ENCODE measurements at regions not wholly inside any gene's neighbourhood (a gene's known extent, or its start where the extent isn't known, plus 50 kb on each side); places are given as distances from the start of the nearest gene placed in this dataset.

DNA sequence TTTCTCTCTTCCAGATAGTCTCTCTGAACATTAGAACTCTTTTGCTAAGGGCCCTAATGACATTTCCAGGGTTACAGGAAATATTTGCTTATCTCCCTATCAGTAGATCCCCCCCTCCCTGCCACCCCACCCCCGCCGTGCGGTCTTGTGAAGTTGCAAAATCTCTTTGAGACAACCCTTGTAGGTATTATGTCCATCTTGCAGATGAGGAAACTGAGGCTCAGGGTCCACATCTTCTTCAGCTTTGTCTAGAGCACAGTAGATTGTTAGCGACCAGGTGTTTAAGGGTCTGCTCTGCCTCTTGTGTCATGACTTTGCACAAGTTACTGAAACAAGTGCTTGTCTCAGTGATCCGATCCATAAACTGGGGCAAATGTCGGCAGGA, 65.8 kb upstream of the GATA6 start:
- H3K56ac ChIP-seq (ENCODE audit: extremely low read depth, insufficient read depth, low read length): no peak overlapping the region
- no peak overlapping the region for H4K91ac ChIP-seq (ENCODE audit: insufficient read depth, low read depth, low read length)
- intact Hi-C loops (cut with micrococcal nuclease): no loop called here
- H3K9me3 ChIP-seq (ENCODE audit: control insufficient read depth, insufficient read depth, low read length): no peaks in the 10 kb centered on the region
- no peak overlapping the region for H2AFZ ChIP-seq (replicated peaks; ENCODE audit: low read length, poor library complexity)
- DNase-seq (no peak), ATAC-seq (ENCODE audit: low read depth) (no peak)
- TF ChIP-seq RAD21 (IDR thresholded peaks at IDR 0.05; ENCODE audit: low read length) (no peak), BHLHE40 (IDR thresholded peaks at IDR 0.05; ENCODE audit: low read depth, low read length) (no peak), FOS (IDR thresholded peaks at IDR 0.05; ENCODE audit: low read depth, low read length) (no peak), CHD1 (IDR thresholded peaks at IDR 0.05; ENCODE audit: low read depth, low read length) (no peak), RFX5 (IDR thresholded peaks at IDR 0.05; ENCODE audit: low read depth, low read length) (no peak), MXI1 (IDR thresholded peaks at IDR 0.05; ENCODE audit: borderline replicate concordance, low read depth, low read length) (no peak), CEBPB (IDR thresholded peaks at IDR 0.05; ENCODE audit: low read depth, low read length) (no peak), SMC3 (IDR thresholded peaks at IDR 0.05; ENCODE audit: low read depth, low read length) (no peak), RCOR1 (IDR thresholded peaks at IDR 0.05; ENCODE audit: insufficient replicate concordance, low read length) (no peak), NFE2L2 (IDR thresholded peaks at IDR 0.05; ENCODE audit: low read depth, low read length) (no peak), MAZ (IDR thresholded peaks at IDR 0.05; ENCODE audit: borderline replicate concordance, low read depth, low read length) (no peak), POLR2A (IDR thresholded peaks at IDR 0.05; ENCODE audit: low read depth, low read length) (no peak), MAFK (IDR thresholded peaks at IDR 0.05; ENCODE audit: low read depth, low read length) (no peak)
- TF ChIP-seq, protein P1, sequence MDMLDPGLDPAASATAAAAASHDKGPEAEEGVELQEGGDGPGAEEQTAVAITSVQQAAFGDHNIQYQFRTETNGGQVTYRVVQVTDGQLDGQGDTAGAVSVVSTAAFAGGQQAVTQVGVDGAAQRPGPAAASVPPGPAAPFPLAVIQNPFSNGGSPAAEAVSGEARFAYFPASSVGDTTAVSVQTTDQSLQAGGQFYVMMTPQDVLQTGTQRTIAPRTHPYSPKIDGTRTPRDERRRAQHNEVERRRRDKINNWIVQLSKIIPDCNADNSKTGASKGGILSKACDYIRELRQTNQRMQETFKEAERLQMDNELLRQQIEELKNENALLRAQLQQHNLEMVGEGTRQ (IDR thresholded peaks at IDR 0.05; ENCODE audit: low read depth, low read length): no peak
- TF ChIP-seq, protein P2, sequence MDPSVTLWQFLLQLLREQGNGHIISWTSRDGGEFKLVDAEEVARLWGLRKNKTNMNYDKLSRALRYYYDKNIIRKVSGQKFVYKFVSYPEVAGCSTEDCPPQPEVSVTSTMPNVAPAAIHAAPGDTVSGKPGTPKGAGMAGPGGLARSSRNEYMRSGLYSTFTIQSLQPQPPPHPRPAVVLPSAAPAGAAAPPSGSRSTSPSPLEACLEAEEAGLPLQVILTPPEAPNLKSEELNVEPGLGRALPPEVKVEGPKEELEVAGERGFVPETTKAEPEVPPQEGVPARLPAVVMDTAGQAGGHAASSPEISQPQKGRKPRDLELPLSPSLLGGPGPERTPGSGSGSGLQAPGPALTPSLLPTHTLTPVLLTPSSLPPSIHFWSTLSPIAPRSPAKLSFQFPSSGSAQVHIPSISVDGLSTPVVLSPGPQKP (IDR thresholded peaks at IDR 0.05; ENCODE audit: borderline replicate concordance, low read depth, low read length): no peak
- TF ChIP-seq, protein P3, sequence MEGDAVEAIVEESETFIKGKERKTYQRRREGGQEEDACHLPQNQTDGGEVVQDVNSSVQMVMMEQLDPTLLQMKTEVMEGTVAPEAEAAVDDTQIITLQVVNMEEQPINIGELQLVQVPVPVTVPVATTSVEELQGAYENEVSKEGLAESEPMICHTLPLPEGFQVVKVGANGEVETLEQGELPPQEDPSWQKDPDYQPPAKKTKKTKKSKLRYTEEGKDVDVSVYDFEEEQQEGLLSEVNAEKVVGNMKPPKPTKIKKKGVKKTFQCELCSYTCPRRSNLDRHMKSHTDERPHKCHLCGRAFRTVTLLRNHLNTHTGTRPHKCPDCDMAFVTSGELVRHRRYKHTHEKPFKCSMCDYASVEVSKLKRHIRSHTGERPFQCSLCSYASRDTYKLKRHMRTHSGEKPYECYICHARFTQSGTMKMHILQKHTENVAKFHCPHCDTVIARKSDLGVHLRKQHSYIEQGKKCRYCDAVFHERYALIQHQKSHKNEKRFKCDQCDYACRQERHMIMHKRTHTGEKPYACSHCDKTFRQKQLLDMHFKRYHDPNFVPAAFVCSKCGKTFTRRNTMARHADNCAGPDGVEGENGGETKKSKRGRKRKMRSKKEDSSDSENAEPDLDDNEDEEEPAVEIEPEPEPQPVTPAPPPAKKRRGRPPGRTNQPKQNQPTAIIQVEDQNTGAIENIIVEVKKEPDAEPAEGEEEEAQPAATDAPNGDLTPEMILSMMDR (conservative IDR thresholded peaks at IDR 0.05; ENCODE audit: low read depth, low read length): no peak
- no peaks in the 10 kb centered on the region for H3K9me1 ChIP-seq (ENCODE audit: insufficient read depth, low read length)
- no peak overlapping the region for H3K4me3 ChIP-seq (ENCODE audit: insufficient read depth, low read depth, low read length)
- no peak overlapping the region for H3K23ac ChIP-seq (ENCODE audit: low read depth, low read length)
- in situ Hi-C loops (cut with MboI; ENCODE audit: low sequenced_read_pairs): no loop called here
- no peak overlapping the region for H2BK5ac ChIP-seq (ENCODE audit: low read depth, low read length, poor library complexity, severe bottlenecking)
- POLR2A ChIA-PET (ENCODE audit: unreplicated experiment): no interaction called here
- H3K4me2 ChIP-seq (ENCODE audit: low read depth, low read length): no peak overlapping the region
- no peak overlapping the region for H2BK120ac ChIP-seq (ENCODE audit: low read depth, low read length)
- H2AK5ac ChIP-seq (ENCODE audit: low read depth, low read length): no peak overlapping the region
- BruUV-seq (replicated peaks): no TSS peak
- no peaks in the 10 kb centered on the region for H3K4me1 ChIP-seq (ENCODE audit: control insufficient read depth, insufficient read depth, low read length)
- H2BK15ac ChIP-seq (ENCODE audit: low read depth, low read length): no peak overlapping the region
- H3K14ac ChIP-seq (replicated peaks; ENCODE audit: low read depth, low read length): no peak overlapping the region
- no peak overlapping the region for H3K18ac ChIP-seq (ENCODE audit: low read depth, low read length)
- H3K4ac ChIP-seq (ENCODE audit: low read depth, low read length): no peak overlapping the region
- no peak overlapping the region for H4K8ac ChIP-seq (ENCODE audit: low read depth in 2 of 2, low read length in 2 of 2)
- CTCF ChIA-PET: no interaction called here
- peaks cover 20% of the 10 kb centered on the region for H3K27me3 ChIP-seq (ENCODE audit: control insufficient read depth, insufficient read depth, low read length)
- no peaks in the 10 kb centered on the region for H3K36me3 ChIP-seq (ENCODE audit: control insufficient read depth, insufficient read depth, low read length)
- no peaks in the 10 kb centered on the region for H3K79me1 ChIP-seq (ENCODE audit: low read depth in 1 of 2, low read length in 2 of 2)
- dilution Hi-C loops (cut with HindIII; ENCODE audit: low sequenced_read_pairs, unreplicated experiment): no loop called here
- no peak overlapping the region for H3K27ac ChIP-seq (ENCODE audit: insufficient read depth, low read length)
- H2AK9ac ChIP-seq (replicated peaks; ENCODE audit: low read depth, low read length, poor library complexity): no peak overlapping the region
- H3K9ac ChIP-seq (ENCODE audit: low read depth, low read length): no peak overlapping the region
- no peak overlapping the region for H2BK20ac ChIP-seq (ENCODE audit: low read depth, low read length)
- H4K5ac ChIP-seq (ENCODE audit: low read depth, low read length): no peak overlapping the region
- no peaks in the 10 kb centered on the region for H4K20me1 ChIP-seq (ENCODE audit: insufficient read depth, low read length)
- 93% methylated on average over 2 of the region's 6 CpGs; no CpG with 5 or more reads in 1 of the 2 experiments for WGBS, 2 experiments (ENCODE audit: extremely low coverage in 2 of 2, insufficient read length in 1 of 2)

All from IMR-90 (cell line).